Neuronal stem cell (in vitro differentiated cells): ENCODE measurements at regions not wholly inside any gene's neighbourhood (a gene's known extent, or its start where the extent isn't known, plus 50 kb on each side); places are given as distances from the start of the nearest gene placed in this dataset.

Source experiments
- DNase-seq: peaks from one replicate; pipeline ENCODE4 v3.0.0-alpha.2; 2013; ENCODE audit warnings: low spot score
- H2AFZ ChIP-seq: one replicate; pipeline ENCODE4 v1.6.1; 2013; ENCODE audit warnings: mild to moderate bottlenecking, low read length, inconsistent platforms
- H2AK5ac ChIP-seq: 2 replicates; pipeline ENCODE4 v1.6.1; 2013; ENCODE audit warnings: low read depth, mild to moderate bottlenecking, inconsistent platforms, low read length, moderate library complexity, mixed read lengths
- H2BK120ac ChIP-seq: 2 replicates; pipeline ENCODE4 v1.6.1; 2013; ENCODE audit warnings: low read depth, mild to moderate bottlenecking, inconsistent platforms, low read length, moderate library complexity, mixed read lengths
- H2BK12ac ChIP-seq: one replicate; pipeline ENCODE4 v1.6.1; 2013; ENCODE audit warnings: low read length, inconsistent platforms
- H2BK15ac ChIP-seq: 2 replicates; pipeline ENCODE4 v1.6.1; 2013; ENCODE audit warnings: mild to moderate bottlenecking, low read length, inconsistent platforms, mixed read lengths
- H2BK5ac ChIP-seq: one replicate; pipeline ENCODE4 v1.6.1; 2013; ENCODE audit warnings: inconsistent platforms, mild to moderate bottlenecking, low read length, moderate library complexity
- H3K14ac ChIP-seq: one replicate; pipeline ENCODE4 v1.6.1; 2013; ENCODE audit warnings: low read length, inconsistent platforms
- H3K18ac ChIP-seq: 2 replicates; pipeline ENCODE4 v1.6.1; 2013; ENCODE audit warnings: low read length, inconsistent platforms
- H3K23ac ChIP-seq: 2 replicates; pipeline ENCODE4 v1.6.1; 2013; ENCODE audit warnings: low read depth, mild to moderate bottlenecking, mixed read lengths, low read length, inconsistent platforms; ENCODE audit not compliant: poor library complexity
- H3K27ac ChIP-seq: replicated peaks from 3 replicates; pipeline ENCODE4 v1.5.1; 2013; ENCODE audit warnings: low read length, inconsistent platforms
- H3K27me3 ChIP-seq, 3 experiments: 2 replicates each; pipeline ENCODE4 v1.6.1; 2013; ENCODE audit warnings: low read length in 3 of 3, mild to moderate bottlenecking in 2 of 3, inconsistent platforms in 1 of 3, low read depth in 1 of 3, mixed read lengths in 1 of 3, moderate library complexity in 1 of 3; ENCODE audit not compliant: control insufficient read depth in 3 of 3, insufficient read depth in 3 of 3
- H3K36me3 ChIP-seq, 2 donors: replicated peaks in 1 of 2; 2 replicates each; pipeline ENCODE4 v1.6.1; 2013; ENCODE audit warnings: low read length in 2 of 2; ENCODE audit not compliant: control insufficient read depth in 2 of 2, insufficient read depth in 2 of 2
- H3K4ac ChIP-seq: 2 replicates; pipeline ENCODE4 v1.6.1; 2013; ENCODE audit warnings: inconsistent platforms, mild to moderate bottlenecking, low read length, moderate library complexity
- H3K4me1 ChIP-seq, 2 donors: 1 replicate in 1 of 2; 2 replicates in 1 of 2; pipeline ENCODE4 v1.6.1; 2013; ENCODE audit warnings: low read length in 2 of 2, low read depth in 1 of 2; ENCODE audit not compliant: control insufficient read depth in 2 of 2, insufficient read depth in 1 of 2
- H3K4me2 ChIP-seq: one replicate; pipeline ENCODE4 v1.6.1; 2013; ENCODE audit warnings: mild to moderate bottlenecking, low read length, inconsistent platforms; ENCODE audit not compliant: insufficient read depth, poor library complexity, severe bottlenecking
- H3K4me3 ChIP-seq, 2 donors: 2 replicates each; pipeline ENCODE4 v1.5.1; 2013; ENCODE audit warnings: low read length in 2 of 2, mild to moderate bottlenecking in 2 of 2, inconsistent platforms in 1 of 2, moderate library complexity in 1 of 2
- H3K79me1 ChIP-seq: one replicate; pipeline ENCODE4 v1.6.1; 2013; ENCODE audit warnings: low read depth, mild to moderate bottlenecking, inconsistent platforms, low read length, moderate library complexity
- H3K9ac ChIP-seq: one replicate; pipeline ENCODE4 v1.6.1; 2013; ENCODE audit warnings: mild to moderate bottlenecking, low read depth, low read length, inconsistent platforms; ENCODE audit not compliant: poor library complexity
- H3K9me3 ChIP-seq, 2 donors: replicated peaks in 1 of 2; 2 replicates each; pipeline versions ENCODE3 to v1.6.1; 2013; ENCODE audit warnings: low read length in 2 of 2, mild to moderate bottlenecking in 2 of 2, inconsistent platforms in 1 of 2, low read depth in 1 of 2, mixed read lengths in 1 of 2, moderate library complexity in 1 of 2; ENCODE audit not compliant: control insufficient read depth in 2 of 2, insufficient read depth in 1 of 2
- H4K8ac ChIP-seq: one replicate; pipeline ENCODE4 v1.6.1; 2013; ENCODE audit warnings: low read depth, mild to moderate bottlenecking, inconsistent platforms, low read length, moderate library complexity
- H4K91ac ChIP-seq: one replicate; pipeline ENCODE4 v1.6.1; 2013; ENCODE audit warnings: low read length, low read depth, mild to moderate bottlenecking, inconsistent platforms; ENCODE audit not compliant: poor library complexity
- WGBS, 2 donors: extraction: QIAGEN DNeasy Blood & Tissue Kit; methylation state at CpG; one replicate each; pipeline ENCODE4 v1.1.7; 2013; ENCODE audit warnings: missing lambda C conversion rate in 2 of 2, mixed read lengths in 1 of 2; ENCODE audit not compliant: insufficient read length in 2 of 2, insufficient replicate concordance in 1 of 2; ENCODE audit errors: extremely low coverage in 2 of 2; 5-methylcytosine and 5-hydroxymethylcytosine counted together

GRCh38 chr1:86214605-86215004 is 58.0 kb upstream of the COL24A1 start:
- H3K4me2 ChIP-seq: no peak overlapping the region
- H3K4me1 ChIP-seq: no peaks in the 10 kb centered on the region
- H3K14ac ChIP-seq: no peak overlapping the region
- no peaks in the 10 kb centered on the region for H3K36me3 ChIP-seq
- H2BK12ac ChIP-seq: no peak overlapping the region
- H2BK5ac ChIP-seq: no peak overlapping the region
- no CpG with 5 or more reads among the region's 2 CpGs for WGBS, 2 donors
- no peaks in the 10 kb centered on the region for H3K79me1 ChIP-seq
- no peaks in the 10 kb centered on the region for H3K27me3 ChIP-seq
- H2AK5ac ChIP-seq: no peak overlapping the region
- no peak overlapping the region for H3K9ac ChIP-seq
- H3K4me3 ChIP-seq: no peak overlapping the region
- no peak for DNase-seq
- H2BK15ac ChIP-seq: no peak overlapping the region
- no peak overlapping the region for H3K27ac ChIP-seq
- no peak overlapping the region for H3K23ac ChIP-seq
- H2BK120ac ChIP-seq: no peak overlapping the region
- H4K91ac ChIP-seq: no peak overlapping the region
- no peak overlapping the region for H2AFZ ChIP-seq
- no peak overlapping the region for H4K8ac ChIP-seq
- no peak overlapping the region for H3K4ac ChIP-seq
- H3K18ac ChIP-seq: no peak overlapping the region
- no peaks in the 10 kb centered on the region for H3K9me3 ChIP-seq

GRCh38 chr1:86209346-86209745 is 52.8 kb upstream of the COL24A1 start:
- no peak overlapping the region for H3K4me3 ChIP-seq
- H3K4me2 ChIP-seq: no peak overlapping the region
- H3K23ac ChIP-seq: no peak overlapping the region
- H2BK120ac ChIP-seq: no peak overlapping the region
- no peaks in the 10 kb centered on the region for H3K4me1 ChIP-seq
- H3K27ac ChIP-seq: no peak overlapping the region
- H2BK15ac ChIP-seq: no peak overlapping the region
- H3K18ac ChIP-seq: no peak overlapping the region
- no peak overlapping the region for H3K14ac ChIP-seq
- no peak overlapping the region for H2BK12ac ChIP-seq
- H3K9me3 ChIP-seq: peaks cover 0 to 2% of the 10 kb centered on the region in 2 donors
- H2AFZ ChIP-seq: no peak overlapping the region
- no peaks in the 10 kb centered on the region for H3K27me3 ChIP-seq
- H2AK5ac ChIP-seq: no peak overlapping the region
- H4K91ac ChIP-seq: no peak overlapping the region
- no peak for DNase-seq
- no peak overlapping the region for H2BK5ac ChIP-seq
- no CpG with 5 or more reads among the region's 4 CpGs for WGBS, 2 donors
- no peak overlapping the region for H3K4ac ChIP-seq
- H3K36me3 ChIP-seq: no peaks in the 10 kb centered on the region
- no peak overlapping the region for H4K8ac ChIP-seq
- H3K9ac ChIP-seq: no peak overlapping the region
- H3K79me1 ChIP-seq: no peaks in the 10 kb centered on the region

GRCh38 chr1:86207323-86207722 is 50.8 kb upstream of the COL24A1 start:
- Histone ChIP-seq H2AFZ (no peak overlapping the region), H2BK15ac (no peak overlapping the region), H3K4me3 (no peak overlapping the region), H4K91ac (no peak overlapping the region), H3K9me3 (peaks cover 0 to 2% of the 10 kb centered on the region in 2 donors), H3K4me2 (no peak overlapping the region), H3K23ac (no peak overlapping the region), H3K4me1 (no peaks in the 10 kb centered on the region), H3K9ac (no peak overlapping the region), H3K27ac (no peak overlapping the region), H2BK5ac (no peak overlapping the region), H2AK5ac (no peak overlapping the region), H2BK120ac (no peak overlapping the region), H3K14ac (no peak overlapping the region), H2BK12ac (no peak overlapping the region), H3K36me3 (no peaks in the 10 kb centered on the region), H3K27me3 (no peaks in the 10 kb centered on the region), H3K79me1 (no peaks in the 10 kb centered on the region), H3K4ac (no peak overlapping the region), H4K8ac (no peak overlapping the region), H3K18ac (no peak overlapping the region)
- DNase-seq: no peak
- no CpG with 5 or more reads among the region's 2 CpGs for WGBS, 2 donors
